HG02885 (cell line): ENCODE measurements at regions not wholly inside any gene's neighbourhood (a gene's known extent, or its start where the extent isn't known, plus 50 kb on each side); places are given as distances from the start of the nearest gene placed in this dataset.
A peak's percentile ranks its signal among the peaks of the same experiment; 100 is the strongest.
"Not testable (repeated sequence)": the region's sequence is repeated elsewhere in the genome, so short reads cannot be mapped to it uniquely, and the experiment has no call there.

Experiments used
- ATAC-seq: cut with Tn5 transposase; IDR thresholded peaks from one replicate; pipeline ENCODE4 v1.9.1; 2021; ENCODE audit warnings: mild to moderate bottlenecking; ENCODE audit not compliant: unreplicated experiment, poor library complexity

DNA sequence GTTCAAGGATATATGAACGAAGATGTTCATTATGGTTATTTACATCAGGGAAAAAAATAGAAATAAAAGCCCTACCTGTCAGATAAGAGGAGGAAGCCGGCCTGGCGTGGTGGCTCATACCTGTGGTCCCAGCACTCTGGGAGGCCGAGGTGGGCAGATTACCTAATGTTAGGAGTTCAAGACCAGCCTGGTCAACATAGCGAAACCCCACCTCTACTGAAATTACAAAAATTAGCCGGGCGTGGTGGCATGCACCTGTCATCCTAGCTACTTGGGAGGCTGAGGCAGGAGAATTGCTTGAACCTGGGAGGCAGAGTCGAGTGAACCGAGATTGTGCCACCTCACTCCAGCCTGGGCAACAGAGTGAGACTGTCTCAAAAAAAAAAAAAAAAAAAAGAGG lies 328.8 kb upstream of the SFRP2 start:
- ATAC-seq: not testable (repeated sequence)

DNA sequence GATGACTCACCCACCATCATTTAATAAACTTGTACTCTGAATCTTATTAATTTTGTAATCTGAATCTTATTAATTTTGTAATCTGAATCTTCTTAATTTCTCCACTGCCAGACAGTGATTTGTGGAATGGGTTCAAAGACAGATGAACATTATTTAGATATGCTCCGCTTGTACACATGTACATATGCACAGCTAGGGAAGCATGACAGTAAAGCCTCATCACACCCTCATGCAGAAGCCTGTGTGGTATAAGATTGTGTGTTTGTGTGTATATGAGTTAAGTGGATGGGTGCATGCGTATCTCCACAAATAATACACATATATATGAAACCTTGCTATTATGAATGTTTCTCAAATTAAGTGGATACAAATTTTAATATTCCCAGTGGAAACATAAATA lies 318.5 kb upstream of the SFRP2 start:
- ATAC-seq: no peak

DNA sequence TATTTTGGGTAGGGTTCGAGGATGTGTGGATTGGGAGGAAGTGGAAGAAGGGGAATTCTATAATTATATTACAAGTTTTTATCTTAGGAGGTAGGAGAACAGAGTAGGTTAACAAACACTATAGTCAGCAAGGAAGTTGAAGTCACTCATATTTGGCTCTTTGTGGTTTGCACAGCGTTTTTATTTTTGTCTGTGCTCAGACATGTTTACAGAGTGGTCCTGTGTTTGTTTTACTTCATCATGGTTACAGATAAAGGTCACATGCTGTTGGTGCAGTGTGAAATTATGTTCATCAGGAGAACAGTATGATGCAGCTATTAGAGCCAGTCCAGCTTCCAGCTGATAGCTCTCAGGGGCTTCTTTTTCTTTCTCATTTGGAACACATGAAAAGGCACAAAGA lies 299.9 kb upstream of the SFRP2 start:
- no peak for ATAC-seq

DNA sequence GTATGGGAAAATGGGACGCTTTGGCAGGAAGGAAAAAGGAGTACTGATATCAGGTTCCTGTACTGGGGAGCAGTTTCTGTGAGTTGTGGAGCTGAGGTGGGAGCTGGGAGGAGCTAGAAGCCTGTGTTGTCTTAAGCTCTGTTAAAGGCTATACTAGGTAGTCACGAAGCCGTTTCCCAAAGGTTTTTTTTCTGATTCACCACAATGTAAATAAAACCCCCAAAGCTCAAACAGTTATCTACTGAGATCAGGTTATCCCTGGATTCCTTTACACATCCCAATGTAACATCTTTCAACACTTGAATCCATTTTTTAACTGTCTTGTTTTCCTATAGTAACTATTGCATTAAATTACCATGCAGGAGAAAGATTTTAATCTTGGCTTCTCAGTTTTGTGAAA lies 297.4 kb upstream of the SFRP2 start:
- ATAC-seq: no peak

DNA sequence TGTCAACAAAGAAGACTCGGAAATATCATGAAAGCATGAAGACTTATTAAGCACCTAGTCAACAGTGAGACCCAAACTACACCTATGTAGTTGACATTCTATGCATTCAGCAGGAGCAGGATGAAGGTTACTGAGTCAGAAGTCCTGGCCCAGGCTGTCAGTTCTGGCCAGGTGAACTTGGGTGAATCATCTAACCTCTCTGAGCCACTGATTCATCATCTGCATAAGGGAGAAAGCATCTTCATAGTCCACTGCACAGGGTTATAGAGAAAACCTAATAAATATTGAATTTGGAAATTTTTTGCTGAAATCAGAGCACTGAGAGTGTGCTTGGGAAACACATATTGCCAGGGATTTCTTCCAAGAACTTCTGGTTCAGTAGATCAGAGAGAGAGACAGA lies 296.0 kb upstream of the SFRP2 start:
- ATAC-seq: no peak

DNA sequence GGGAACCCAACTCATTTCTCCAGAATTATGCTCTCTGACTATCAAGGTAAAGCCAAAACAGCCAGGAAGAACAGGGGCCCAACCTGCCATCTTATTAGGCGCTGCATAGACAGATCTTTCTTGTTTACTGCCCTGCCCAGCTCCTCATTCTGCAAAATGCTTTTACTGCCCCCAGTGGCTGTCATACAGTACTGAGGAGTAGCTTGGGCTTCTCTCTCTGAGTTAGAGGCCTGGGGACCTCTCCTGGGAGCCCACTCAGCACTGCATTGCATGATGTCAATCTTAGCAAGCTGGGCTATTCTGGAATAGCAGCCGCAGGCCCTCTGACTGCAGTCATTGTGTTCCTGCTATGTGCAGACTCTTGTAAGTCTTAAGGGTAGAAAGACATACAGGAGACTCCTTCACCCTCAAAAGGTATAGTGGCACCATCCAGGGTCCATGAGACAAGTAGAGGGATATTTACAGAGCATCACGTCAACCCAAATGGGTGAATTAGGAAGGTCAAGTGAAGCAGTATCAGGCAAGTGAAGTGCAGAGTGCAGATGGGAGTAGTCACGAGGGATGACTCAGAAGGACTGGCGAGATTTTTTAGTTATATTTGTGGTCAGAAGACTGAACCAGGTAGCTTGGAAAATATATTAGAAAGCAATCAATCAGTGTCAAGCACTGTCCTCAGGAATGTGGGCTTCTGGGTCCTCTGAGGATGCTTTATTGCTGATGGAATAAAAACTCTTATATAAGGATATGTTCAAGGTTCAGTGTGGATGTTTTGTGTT lies 294.1 kb upstream of the SFRP2 start:
- peak; percentile 52 for ATAC-seq

DNA sequence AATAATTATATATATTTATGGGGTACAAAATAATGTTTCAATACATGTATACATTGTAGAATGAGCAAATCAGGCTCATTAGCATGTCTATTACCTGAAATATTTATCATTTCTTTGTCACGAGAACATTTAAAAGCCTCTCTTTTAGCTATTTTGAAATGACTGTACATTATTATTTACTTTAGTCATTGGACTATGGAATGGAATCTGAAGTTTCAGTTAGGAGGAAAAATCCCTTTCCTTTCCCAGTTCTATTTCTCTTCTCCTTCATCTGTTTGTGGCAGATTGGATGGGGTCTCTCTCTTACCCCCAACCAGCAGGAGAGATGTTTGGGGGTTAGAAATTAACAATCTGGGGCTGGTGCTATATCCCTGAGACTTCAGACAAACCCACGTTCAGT lies 292.5 kb upstream of the SFRP2 start:
- no peak for ATAC-seq

DNA sequence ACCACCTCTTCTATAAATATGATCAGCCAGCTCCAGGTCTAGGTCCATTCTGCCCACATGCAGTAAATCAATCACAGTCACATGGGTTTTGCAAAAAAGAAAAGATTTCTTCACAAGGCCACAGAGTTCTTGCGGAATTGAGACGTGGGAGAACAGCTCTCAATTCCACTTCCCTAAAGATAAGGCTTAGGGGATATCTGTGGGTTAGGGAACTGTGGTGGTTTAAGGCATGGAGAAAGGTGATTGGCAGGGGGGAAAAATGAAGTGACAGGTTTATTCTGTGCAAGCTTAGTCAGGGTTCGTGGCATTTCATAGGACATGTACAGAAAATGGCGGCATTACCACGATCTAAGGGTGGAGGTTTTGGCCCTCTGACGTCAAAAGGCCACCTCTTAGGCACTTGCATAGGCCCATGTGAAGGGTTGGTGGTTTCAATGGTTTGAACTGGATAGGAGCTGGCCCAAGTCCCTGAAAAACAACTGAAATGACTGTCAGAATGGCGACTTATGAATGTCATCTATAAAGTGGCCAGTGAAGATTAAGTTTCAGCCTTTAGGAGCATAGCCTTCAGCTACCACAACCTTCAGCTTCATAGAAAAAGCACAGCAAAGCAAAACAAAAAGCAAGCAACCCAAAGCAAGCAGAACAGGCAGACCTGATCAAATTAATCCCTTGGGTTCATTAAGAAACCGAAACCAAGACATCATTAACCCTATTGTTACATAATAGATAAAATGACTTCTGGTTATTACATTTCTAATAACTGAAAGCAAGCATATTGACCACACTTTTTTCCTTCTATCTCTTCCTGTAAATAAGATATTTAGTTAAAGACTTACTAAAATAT lies 289.8 kb upstream of the SFRP2 start:
- no peak for ATAC-seq

DNA sequence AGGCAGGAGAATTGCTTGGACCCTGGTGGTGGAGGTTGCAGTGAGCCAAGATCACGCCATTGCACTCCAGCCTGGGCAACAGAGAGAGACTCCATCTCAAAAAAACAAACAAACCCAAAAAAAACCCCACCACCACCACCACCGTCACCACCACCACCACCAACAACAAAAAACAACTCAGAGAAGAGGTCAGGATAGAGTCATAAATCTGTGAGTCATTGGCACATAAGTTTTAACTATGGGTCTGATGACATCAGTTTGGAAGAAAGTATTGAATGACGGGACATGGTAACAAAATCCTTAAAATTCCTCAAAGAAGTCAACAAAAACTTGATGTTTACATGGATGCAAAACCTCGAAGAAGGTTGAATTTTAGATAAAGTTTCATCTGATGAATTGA lies 288.0 kb upstream of the SFRP2 start:
- ATAC-seq: no peak

DNA sequence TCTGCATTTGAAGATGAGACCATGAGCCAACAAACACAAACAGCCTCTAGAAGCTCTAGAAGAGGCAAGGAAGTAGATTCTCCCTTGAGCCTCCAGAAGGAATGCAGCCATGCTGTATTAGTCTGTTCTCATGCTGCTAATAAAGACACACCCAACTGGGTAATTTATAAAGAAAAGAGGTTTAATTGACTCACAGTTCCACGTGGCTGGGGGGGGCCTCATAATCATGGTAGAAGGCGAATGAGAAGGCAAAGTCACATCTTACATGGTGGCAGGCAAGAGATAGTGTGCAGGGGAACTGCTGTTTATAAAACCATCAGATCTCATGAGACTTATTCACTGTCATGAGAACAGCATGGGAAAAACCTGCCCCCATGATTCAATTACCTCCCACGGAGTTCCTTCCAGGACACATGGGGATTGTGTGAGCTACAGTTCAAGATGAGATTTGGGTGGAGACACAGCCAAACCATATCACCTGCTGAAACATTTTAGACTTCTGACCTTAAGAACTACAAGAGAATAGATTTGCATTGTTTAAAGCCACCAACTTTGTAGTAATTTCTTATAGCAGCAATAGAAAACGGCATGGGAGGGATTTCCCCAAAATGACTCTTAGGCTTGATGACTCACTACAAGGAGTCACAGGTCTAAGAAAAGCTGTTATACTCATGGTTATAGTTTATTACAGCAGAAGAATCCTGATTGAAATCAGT lies 284.4 kb upstream of the SFRP2 start:
- ATAC-seq: no peak

DNA sequence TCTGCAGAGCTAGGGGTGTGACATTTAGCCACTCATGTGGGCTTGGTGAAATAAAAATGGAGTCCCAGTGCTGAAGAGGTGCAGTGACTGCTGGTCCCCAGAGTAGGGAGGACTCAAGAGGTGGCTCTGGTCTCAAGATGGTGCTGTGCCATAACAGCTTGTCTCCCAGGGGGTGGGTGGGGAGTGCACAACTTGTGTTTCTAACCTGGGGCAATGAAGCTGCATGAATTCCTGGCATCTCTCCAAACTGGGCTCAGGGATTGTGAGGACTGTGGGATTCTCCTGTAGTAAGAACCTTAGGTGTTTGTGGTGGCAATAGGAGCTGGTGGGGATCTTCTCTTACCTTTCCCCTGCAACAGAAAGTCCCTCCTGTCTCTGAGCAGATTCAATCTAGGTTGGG lies 278.9 kb upstream of the SFRP2 start:
- no peak for ATAC-seq

DNA sequence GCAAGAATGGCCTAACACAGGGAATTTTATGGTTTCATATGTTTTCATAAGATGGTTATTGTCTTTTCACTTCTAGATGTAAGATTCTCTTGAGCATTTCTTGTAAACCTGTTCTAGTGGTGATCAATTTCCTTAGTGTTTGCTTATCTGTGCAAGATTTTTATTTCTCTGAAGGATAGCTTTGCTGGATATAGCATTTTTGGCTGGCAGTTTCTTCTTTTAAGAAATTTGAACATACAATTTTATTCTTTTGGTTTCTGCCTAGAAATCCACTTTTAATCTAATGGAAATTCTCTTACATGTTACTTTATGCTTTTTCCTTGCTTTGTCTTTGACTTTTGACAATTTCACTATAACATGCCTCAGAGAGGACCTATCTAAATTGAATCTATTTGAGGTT lies 276.5 kb upstream of the SFRP2 start:
- no peak for ATAC-seq

DNA sequence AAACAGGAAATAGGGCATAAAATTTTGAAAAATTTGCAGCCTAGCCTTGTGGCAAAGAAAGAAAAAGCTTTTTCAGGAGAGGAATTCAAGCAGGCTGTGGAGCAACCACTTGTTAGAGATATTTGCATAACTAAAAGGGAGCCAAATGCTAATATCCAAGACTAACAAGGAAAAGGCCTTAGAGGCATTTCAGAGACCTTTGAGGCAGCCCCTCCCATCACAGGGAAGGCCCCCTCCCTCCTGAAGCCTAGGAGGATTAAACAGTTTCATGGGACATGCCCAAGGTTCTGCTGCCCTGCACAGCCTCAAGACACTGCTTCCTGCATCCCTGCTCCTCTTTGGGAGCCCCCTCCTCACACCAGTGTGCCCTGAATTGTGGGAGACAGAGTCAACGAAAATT lies 275.4 kb upstream of the SFRP2 start:
- ATAC-seq: no peak

DNA sequence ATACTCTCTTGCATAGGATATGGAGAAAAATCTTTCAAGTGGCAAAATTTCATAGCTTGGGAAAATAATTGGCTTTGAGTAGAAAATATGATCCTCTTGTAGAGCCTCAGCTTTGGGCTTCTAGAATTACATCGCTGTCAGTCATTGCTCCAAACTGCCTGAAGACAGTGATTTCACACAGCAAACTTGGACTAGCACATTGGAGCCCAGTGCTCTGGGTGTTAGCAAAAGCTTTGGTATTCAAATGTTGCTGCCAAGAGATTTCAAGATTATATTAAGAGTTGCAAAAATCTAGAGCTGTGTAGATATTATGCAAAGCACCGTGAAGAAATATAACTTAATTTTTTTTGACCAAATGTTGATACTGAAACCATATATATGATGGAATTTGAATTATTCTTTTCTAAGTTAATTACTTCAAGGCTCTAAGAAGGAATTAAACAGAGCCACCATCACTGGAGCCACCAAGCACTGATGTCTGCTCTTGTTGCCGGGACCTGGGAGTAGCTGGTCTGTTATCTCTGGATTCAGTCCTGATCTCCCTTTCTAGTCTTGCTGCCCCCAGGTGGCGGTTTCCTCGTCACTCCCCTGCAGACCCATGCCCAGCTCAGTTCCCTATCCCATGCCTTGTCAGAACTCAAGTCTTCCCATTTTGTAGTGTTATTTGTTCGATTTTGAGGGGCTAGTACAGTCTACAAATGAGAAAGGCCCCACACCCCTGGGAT lies 260.7 kb upstream of the SFRP2 start:
- ATAC-seq: no peak

DNA sequence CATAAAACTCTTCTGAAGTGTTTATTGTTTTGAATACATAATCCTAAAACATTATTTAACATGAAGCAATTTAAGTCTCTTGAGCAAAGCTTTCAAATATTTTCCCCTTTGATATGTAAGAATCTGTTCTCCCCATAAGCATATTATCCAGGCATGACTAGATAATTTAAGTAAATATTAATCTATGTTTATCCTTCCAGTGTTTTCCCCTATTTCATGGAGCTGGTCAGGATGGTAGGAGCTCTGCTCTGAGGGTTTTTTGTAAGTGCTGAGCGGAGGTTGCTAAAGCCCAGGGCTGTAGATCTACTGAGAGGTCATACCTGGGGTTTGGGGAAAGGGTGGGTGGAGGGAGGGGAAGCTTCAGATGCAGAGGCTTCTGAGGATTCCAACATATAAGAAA lies 258.9 kb upstream of the SFRP2 start:
- ATAC-seq: no peak

DNA sequence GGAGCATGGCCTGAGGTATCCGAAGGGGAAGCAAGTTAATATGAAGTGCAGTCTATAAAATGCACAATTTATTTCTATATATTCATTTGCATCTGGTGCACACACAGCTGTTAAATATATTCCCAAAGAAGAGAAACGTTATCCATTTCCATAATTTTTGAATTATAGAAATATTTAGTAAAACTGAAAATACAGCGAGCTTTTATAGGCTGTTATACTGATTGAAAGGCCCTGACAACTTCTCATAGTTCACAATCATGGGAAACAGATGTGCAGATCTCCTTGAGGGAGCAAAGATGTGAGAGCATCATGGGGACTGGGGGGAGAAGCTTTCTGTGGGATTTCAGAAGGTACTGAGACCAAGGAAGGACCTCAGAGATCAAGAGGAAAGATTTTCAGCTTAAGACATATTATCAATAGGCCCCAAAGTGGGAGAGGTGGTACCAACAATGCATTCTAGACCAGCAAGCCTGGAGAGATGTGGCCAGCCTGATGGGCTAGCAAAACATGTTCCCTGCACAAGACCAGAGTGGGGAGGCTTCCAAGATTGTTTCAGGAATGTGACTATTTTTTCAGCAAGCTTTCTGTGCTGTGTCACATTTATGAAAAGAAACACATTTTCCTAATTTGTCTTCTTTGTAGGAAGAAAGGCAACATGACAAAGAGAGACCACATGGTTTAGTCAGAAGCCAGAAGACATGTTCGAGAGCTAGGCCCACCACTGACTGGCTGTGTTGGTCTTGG lies 256.0 kb upstream of the SFRP2 start:
- no peak for ATAC-seq

DNA sequence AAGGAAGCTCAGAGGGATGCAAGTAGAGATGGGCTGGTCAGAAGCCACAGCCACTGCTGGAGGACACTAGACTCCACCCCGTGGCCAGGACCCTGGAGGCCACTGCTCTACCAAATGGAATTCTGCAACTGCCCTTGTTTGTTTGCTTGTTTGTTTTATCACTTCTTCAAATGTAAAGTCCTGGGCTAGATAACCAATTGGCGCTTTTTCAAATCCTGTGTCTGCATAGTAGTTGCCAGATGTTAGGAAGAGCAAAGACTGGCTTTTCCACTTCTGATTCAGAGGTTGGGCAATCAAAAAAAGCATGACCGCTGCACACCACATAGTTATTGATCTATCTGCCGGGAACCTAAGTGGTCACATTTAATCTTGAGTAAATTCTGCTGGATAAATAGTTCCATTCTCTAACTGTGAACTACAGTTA lies 255.2 kb upstream of the SFRP2 start:
- no peak for ATAC-seq

DNA sequence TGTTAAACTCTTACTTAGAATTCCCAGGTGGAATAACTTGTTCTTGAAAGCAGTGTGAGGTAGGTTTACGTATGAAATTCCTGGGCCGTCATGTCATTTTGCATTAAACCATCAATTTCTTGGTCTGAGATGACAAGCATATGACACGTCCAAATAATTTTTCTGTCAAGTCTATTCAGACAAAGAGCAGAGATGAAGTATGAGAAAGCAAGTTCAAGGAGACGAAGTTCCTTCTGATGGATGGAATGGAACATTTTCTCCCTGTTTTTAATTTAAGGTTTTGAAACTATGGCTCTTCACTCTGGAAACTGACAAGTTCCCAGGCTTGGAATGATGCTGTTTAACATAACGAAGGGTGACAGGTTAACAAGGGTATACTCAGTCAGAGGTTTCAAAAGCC lies 252.8 kb upstream of the SFRP2 start:
- no peak for ATAC-seq

DNA sequence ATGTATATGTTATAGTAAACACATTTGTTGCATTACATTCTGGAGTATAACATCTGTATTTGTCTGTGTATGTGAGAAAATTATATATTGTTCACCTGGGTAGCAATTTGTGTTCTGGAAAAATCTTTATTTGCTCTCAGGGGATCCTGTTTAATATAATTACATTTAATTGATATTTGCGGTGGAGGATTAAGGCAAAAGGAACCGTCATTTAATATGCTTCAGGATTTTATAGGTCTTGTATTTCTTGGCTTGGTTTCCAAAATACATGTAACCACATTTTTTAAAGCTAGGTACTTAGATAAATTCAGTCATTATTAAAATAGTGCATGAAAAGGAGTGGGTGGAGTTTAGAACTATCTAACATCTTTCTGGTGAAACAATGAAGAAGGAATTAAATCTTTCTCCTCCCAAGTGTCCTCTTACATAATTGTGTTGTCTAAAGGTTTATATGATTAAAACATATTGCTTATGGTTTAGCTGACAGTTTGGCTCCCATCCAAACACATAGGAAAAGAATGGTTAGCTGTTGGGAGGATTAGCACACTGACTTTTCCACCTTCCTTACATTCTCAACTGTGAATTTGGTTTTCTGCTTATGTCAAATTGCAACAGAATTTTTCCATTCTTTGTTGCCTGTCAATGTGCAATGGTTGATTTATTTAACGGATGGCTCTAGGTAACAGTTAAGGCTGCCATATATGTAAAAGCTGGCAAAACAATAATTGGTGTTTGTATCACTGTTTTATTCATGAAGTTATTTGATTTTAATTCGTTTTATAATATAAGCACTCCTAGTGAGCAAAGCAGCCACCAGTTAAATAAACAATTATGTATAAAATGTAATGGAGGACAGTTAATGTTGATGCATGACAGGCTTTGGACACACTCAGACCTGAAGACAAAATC lies 250.8 kb upstream of the SFRP2 start:
- no peak for ATAC-seq
